ENCODE measurements at regions not wholly inside any gene's neighbourhood (a gene's known extent, or its start where the extent isn't known, plus 50 kb on each side); places are given as distances from the start of the nearest gene placed in this dataset.

DNA sequence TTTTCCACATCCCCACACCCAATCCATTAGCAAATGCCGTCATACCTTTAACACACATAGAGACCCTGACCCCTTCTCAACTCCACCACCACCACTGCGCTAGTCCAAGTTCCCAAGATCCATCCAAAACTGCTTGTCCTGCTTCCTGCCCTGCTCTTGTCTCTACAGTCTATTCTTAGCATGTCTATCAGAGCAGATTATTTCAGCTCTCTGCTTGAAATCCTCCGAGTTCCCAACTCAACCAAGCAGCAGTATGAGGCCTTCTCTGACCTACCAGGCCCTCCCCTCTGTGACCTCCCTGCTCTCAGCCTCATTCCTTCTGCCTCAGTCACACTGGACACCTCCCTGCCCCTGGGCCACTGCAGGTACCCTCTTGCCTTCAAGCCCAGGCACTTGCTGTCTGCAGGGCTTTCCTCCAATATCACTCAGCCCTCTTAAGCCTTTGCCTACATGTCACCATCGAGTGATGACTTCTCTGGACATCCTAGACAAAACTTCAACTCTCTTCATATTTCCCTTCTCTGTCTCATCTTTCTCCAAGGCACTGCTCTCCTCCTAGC is 134.6 kb downstream of the SPATA19 start:
- H3K9me3 Mint-ChIP-seq = no peaks in the 10 kb centered on the region
- no peaks in the 10 kb centered on the region for H3K36me3 Mint-ChIP-seq
- ATAC-seq (no peak), DNase-seq (ENCODE audit: low spot score in 2 of 2) (no peak)
- H3K27ac Mint-ChIP-seq = no peak overlapping the region

DNA sequence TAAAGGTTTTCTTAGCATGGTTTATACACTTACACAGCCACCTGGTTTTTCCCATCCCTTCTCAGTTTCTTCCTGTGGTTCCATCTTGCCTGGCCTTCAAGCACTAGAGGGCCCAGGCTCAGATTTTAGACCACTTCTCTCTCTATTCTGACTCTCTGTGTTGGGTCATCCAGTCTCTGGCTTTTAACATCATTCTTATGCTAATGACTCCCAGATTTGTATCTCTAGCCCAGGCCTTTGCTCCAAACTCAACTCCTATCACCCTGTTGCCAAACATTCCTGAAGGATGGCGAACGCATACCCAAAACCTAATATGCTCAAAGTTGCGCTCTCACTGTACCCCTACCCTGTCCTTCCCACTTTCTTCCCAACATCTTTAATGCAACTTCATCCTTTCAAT is 135.1 kb downstream of the SPATA19 start:
- H3K36me3 Mint-ChIP-seq = no peaks in the 10 kb centered on the region
- ATAC-seq = no peak
- H3K9me3 Mint-ChIP-seq = no peaks in the 10 kb centered on the region

DNA sequence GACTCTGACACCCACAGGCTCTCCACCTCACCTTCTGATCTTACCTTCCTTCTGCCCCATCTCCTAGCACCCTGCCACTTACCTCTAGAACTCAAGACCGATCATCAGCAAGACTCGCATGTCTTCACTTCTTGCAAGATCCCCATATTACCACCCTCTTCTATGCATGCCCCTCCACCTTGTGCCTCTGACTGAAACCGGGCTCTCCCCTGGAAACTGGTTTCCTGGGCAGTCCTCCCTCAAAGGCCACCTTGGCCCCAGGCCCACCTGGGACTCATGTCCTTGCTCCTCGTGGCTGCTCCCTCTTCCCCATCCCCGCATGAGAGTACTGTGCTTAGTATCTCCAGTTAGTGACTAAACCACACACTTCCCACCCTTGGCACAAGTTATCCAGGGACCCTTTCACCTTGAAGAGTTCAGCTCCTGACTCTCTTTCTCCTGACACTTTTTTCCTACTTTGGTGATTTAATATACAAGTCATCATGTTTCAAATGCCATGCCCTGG is 136.7 kb downstream of the SPATA19 start:
- Mint-ChIP-seq H3K27ac (no peak overlapping the region), H3K36me3 (no peaks in the 10 kb centered on the region), H3K9me3 (no peaks in the 10 kb centered on the region)
- DNase-seq (ENCODE audit: low spot score in 2 of 2) = no peak
- no peak for ATAC-seq

More for the DNA sequence above, 135.1 kb downstream of the SPATA19 start:
- no peak for DNase-seq (ENCODE audit: low spot score in 2 of 2)
- no peak overlapping the region for H3K27ac Mint-ChIP-seq

DNA sequence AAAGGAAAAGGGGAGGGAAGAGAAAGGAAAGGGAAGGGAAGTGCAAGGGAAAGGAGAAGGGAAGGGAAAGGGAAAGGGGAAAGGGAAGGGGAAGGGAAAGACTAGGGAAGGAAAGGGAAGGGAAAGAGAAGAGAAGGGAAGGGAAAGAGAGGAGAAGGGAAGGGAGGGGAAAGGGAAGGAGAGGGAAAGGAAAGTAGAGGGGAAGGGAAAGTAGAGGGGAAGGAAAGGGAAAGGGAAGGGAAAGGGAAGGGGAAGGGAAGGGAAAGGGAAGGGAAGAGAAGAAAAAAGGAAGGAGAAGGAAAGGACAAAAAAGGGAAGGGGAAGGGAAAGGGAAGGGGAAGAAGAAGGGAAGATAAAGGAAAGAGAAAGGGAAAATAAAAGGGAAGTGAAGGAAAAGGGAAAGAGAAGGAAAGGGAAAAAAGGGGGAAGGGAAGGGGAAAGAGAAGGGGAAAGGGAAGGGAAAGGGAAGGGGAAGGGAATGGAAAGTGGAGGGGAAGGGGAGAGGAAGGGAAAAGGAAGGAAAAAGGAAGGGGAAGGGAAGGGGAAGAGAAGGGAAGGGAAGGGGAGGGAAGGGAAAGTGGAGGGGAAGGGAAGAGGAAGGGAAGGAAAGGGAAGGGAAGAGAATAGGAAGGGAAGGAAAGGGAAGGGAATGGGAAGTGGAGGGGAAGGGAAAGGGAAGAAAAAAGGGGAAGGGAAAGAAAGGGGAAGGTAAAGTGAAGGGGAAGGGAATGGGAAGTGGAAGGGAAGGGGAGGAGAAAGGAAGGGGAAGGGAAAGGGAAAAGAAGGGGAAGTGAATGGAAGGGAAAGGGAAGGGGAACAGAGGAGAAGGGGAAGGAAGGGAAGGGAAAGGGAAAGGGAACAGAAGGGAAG is 138.2 kb downstream of the SPATA19 start:
- Mint-ChIP-seq H3K36me3 (no peaks in the 10 kb centered on the region), H3K9me3 (no peaks in the 10 kb centered on the region), H3K27ac (no peak overlapping the region)
- DNase-seq (ENCODE audit: low spot score in 2 of 2) (no peak), ATAC-seq (no peak)

DNA sequence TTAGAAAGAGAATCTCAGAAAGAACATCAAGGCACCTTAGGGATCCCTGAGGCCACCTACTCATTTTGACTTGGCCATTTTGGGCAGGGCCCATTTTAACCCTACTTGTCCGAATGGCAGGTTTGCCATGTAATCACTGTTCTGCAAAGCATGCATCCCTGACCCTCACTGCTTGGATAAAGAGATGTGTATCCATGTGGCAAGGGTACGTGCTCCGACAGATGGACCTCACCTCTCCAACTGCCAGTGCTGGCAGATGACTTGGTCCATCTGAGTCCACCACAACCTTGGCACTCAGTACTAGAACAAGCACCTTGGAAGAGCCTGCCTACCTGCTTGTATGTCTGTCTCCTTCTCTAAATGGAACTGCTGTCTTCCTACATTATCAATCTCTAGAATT is 139.4 kb downstream of the SPATA19 start:
- Mint-ChIP-seq H3K27ac (no peak overlapping the region), H3K9me3 (no peaks in the 10 kb centered on the region), H3K36me3 (no peaks in the 10 kb centered on the region)
- ATAC-seq = no peak
- DNase-seq (ENCODE audit: low spot score in 2 of 2) = no peak

DNA sequence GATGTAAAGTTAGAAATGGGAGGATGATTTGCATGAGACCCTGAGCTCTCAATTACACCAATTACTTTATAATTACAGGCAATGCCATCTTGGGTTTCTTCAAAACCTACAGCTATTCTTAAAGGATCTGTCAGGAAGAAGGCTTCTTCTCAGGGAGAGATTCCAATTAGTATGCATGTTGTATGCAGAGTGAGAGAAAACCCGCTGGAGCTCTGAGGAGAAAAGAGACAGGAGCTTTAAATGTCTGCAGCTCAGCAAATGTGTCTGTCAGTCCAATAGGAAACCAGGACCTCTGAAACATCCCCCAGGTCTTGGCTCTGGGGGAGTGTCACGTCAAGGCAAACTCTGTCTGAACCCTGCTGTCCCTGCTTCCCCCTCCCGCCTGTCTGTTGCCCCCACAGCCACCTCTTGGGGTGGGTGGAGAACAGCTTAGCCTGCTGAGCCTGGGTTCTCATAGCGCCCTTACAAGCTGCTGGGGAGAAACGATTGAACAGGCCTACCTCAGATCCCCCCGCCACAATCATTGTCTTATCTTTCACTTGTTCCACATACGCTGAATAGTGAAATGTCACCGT is 140.2 kb downstream of the SPATA19 start:
- Mint-ChIP-seq H3K27ac (no peak overlapping the region), H3K9me3 (no peaks in the 10 kb centered on the region), H3K36me3 (no peaks in the 10 kb centered on the region)
- no peak for DNase-seq (ENCODE audit: low spot score in 2 of 2)
- ATAC-seq = no peak

DNA sequence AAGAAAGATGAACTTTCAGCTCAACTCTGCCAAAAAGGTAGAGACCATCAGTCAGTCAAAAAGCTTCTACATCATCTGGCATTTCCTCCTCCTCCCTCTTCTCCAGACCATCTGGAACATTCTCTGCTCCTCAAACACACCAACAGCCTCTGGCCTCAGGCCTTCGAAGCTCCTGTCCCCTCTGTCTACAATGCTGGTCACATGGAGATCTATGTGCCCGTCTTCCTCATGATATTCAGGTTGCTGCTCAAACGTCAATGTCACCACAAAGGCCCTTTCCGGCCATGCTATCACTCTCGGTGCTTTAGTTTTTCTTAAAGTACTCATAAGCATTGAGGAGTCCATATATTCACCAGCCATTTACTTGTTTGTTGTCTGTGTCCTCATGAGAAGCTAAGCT is 146.2 kb downstream of the SPATA19 start:
- no peak overlapping the region for H3K27ac Mint-ChIP-seq

DNA sequence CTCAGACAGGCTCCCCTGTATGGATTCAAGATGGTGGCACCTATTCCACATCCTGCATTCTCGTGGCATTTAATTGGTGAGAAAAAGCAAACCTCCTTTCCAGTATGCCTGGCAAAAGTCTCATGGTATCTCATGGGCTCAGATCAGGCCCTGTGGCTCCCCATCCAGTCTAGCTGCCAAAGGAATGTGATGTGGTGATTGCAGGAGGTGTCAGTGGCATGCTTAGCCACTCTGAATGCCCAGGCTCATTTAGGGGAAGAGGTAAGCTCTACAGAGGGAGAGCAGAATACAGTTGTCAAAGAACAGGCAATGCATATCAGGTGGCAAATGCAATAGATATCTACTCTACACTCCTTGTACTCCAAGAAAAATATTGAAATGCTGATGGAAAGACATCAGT is 146.7 kb downstream of the SPATA19 start:
- ATAC-seq = no peak
- Mint-ChIP-seq H3K9me3 (no peaks in the 10 kb centered on the region), H3K36me3 (no peaks in the 10 kb centered on the region), H3K27ac (no peak overlapping the region)
- DNase-seq (ENCODE audit: low spot score in 2 of 2) = no peak

More for the DNA sequence above, 146.2 kb downstream of the SPATA19 start:
- ATAC-seq (no peak), DNase-seq (ENCODE audit: low spot score in 2 of 2) (no peak)
- H3K9me3 Mint-ChIP-seq = no peaks in the 10 kb centered on the region
- H3K36me3 Mint-ChIP-seq = no peaks in the 10 kb centered on the region

DNA sequence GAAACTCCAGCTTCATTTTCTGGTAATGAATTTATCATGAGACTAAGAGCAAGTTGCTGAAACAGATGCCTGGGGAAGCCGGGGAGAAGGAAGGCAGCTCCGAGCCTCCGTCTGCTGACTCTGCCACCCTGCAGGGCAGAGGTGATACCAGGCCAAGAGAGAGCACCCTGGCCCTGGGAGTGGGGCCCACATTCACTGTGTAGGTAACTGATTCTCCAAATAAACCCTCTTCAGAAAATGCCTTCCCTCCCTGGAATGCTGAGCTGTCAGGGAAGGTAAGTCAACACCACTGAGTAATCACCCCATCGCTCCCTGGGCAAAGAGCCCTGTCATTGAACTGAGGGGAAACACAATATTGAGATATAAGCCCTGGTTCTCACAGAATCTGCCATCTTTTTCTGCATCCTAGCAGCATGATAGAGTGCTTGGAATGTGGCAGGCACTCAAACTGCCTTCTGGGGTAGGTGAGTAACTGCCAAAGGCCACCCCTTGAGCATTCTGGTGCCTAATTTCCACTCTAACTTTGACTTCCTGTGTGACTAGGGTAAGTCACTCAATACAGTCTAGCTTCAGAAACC is 147.6 kb downstream of the SPATA19 start:
- Mint-ChIP-seq H3K9me3 (no peaks in the 10 kb centered on the region), H3K36me3 (no peaks in the 10 kb centered on the region), H3K27ac (no peak overlapping the region)
- ATAC-seq (no peak), DNase-seq (ENCODE audit: low spot score in 2 of 2) (no peak)

DNA sequence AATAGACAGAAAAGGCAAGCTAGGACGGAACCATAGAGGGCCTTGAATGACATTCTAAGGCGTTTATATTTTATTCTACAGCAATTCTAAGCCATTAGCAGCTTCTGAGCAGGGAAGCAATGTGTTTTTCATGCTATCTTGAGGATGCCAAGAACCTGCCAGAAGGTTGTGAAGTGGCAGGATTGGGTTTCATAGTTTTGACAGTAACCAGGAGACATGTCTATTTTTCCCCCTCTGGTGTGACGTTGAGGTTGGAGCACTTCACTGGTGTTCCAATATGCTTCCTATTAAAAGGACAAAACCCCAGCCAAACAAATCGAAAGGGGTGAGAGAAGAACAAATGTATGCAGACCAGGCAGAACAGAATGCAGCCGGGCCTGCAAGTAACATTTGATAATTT is 148.2 kb downstream of the SPATA19 start:
- ATAC-seq = no peak
- no peaks in the 10 kb centered on the region for H3K36me3 Mint-ChIP-seq
- no peak for DNase-seq (ENCODE audit: low spot score in 2 of 2)
- no peak overlapping the region for H3K27ac Mint-ChIP-seq
- H3K9me3 Mint-ChIP-seq = no peaks in the 10 kb centered on the region

DNA sequence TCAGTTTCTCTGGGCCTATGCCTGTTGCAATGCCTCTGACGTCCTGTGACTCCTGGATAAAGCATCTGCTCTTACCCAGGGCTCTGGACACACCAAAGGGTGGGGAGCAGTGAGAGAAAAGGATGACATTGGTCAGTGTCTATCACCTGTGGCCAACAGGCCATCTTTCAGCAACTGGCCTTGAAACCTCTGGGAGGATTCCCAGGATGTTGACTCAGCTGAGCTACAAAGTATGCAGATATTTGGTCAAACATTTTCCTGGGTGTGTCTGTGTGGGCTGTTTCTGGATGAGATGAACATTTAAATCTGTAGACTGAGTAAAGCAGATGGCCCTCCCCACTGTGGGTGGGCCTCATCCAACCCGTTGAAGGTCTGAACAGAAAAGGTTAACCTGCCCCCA is 149.9 kb downstream of the SPATA19 start:
- ATAC-seq (no peak), DNase-seq (ENCODE audit: low spot score in 2 of 2) (no peak)
- Mint-ChIP-seq H3K27ac (no peak overlapping the region), H3K36me3 (no peaks in the 10 kb centered on the region), H3K9me3 (no peaks in the 10 kb centered on the region)

DNA sequence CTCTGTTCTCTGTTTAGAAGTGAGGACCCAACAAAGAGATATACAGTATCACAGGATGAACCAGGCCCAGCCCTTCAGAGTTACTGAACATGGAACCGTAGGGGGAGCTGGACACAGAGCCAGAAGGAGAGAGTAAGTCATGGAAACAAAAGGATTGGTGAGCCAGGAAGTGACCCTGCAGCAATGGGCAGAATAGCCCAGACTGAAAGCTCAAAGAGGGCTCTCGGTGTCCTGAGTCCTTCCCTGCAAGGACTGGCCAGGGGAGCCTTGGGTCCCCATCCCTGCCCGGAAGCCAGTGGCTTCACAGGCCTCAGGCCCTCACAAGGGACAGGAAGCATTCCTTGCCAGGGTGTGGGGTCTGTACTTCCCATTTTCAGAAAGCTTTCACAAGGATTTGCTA is 150.6 kb downstream of the SPATA19 start:
- H3K36me3 Mint-ChIP-seq = no peaks in the 10 kb centered on the region
- DNase-seq (ENCODE audit: low spot score in 2 of 2) (no peak), ATAC-seq (no peak)
- no peaks in the 10 kb centered on the region for H3K9me3 Mint-ChIP-seq
- no peak overlapping the region for H3K27ac Mint-ChIP-seq

DNA sequence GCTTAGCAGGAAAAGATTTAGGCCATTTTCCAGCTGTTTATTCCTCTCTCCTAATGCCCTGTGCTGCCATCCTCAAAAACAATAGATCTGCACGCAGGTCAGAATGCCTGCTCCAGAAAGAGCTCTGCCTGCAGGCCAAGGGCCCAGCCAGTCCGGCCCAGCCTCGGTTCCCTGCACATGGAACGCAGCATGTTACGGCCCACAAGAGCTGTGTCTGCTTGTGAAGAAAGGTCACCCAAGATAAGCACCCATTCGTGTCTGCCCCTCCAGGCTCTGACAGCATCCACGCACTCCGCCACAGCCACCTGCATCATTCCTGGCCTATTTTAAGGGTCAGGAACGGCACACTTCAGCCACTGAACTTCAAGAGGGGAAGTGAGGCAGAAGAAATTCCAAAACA is 152.2 kb downstream of the SPATA19 start:
- ATAC-seq (no peak), DNase-seq (ENCODE audit: low spot score in 2 of 2) (no peak)
- Mint-ChIP-seq H3K27ac (no peak overlapping the region), H3K9me3 (no peaks in the 10 kb centered on the region), H3K36me3 (no peaks in the 10 kb centered on the region)

DNA sequence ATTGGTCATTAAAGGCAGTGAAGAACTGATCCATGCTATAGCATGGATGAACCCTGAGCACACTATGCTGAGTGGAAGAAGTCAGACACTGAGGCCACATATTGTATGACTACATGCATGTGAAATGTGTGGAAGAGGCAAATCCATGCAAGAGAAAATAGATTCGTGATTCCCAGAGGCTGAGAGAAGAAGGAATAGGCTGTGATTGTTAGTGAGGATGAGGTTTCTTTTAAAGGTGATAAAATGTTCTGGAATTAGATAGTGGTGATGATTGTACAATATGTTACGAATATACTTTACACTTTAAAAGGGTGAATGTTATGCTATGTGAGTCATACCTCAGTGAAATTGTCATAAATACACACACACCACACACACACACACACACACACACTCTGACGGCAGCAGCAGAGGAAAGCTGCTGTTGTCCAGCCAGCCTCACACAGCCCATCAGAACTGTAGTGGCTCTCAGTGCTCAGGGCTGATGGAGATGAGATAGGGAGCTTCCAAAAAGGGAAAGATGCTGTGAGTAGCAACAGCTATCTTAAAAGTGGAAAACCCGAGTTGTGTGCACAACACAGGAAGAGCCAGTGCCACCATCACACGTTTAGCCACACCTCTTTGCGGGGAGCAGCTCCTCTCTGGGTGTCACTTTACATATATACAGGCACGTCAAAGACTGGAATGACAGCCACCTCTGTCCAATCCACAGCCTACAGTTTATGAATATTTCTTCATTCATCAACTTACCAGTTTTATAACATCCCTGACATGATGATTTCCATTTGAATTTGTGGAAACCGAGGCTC is 153.0 kb downstream of the SPATA19 start:
- Mint-ChIP-seq H3K27ac (no peak overlapping the region), H3K36me3 (no peaks in the 10 kb centered on the region), H3K9me3 (no peaks in the 10 kb centered on the region)
- DNase-seq (ENCODE audit: low spot score in 2 of 2) = no peak
- no peak for ATAC-seq

DNA sequence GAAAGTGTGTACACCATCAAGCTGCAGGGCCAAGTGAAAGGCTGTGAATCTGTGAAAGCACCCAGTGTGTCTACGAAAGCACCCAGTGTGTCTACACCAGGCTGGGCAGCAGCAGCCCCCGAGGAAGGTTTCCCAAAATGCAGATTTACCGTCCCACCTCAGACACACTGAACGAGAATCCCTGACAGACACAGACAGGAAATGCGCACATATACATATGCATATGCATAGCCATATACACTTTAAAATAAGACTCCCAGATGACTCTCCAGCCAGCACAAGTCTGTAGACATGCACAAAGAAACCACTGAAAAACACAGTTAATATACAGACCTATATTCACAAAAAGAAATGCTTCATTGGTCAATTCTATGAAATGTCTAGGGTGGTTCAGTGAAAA is 155.5 kb upstream of the OPCML start:
- no peak for DNase-seq (ENCODE audit: low spot score in 2 of 2)
- ATAC-seq = no peak
- no peaks in the 10 kb centered on the region for H3K36me3 Mint-ChIP-seq
- H3K27ac Mint-ChIP-seq = no peak overlapping the region
- H3K9me3 Mint-ChIP-seq = no peaks in the 10 kb centered on the region

DNA sequence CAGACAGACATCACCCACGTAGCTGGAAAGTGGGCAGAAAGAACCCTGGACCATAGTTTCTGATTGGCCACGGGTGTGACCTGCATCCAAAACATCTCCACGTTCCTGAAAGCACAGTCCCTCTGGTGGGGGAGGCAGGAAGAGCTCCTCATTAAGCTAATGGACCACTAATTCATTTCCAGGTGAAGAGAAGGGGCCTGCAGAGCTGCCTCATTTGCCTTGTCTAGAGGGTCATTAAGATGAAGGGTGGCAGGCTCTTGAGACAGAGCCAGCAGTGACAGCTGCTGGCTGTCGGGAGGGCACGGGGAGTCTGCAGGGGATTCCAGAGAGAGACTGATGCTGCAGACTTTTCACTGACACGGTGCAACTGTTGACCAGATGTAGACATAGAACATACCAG is 149.6 kb upstream of the OPCML start:
- DNase-seq (ENCODE audit: low spot score in 2 of 2) (no peak), ATAC-seq (no peak)
- no peaks in the 10 kb centered on the region for H3K36me3 Mint-ChIP-seq
- H3K9me3 Mint-ChIP-seq = no peaks in the 10 kb centered on the region
- no peak overlapping the region for H3K27ac Mint-ChIP-seq

DNA sequence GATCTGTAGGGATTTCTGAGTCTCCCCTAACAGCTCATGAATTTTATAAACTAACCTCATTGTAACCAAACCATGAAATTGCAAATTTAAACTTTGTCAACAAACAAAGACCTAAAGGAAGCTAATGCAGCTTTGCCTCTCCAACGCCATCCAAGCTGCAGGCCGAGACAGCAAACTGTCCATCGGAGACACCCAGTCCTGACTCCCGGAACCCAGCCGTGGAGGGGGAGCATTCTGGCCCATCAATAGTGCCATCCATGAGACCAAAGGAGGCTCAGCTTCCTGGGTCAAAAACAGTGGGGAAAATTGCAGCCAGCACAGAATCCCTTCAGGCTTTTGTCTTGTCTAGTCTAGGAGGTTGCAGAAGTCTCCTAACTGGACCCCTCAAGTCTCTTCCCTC is 147.6 kb upstream of the OPCML start:
- H3K27ac Mint-ChIP-seq = no peak overlapping the region
- DNase-seq (ENCODE audit: low spot score in 2 of 2) = no peak
- peaks cover 2 to 5% of the 10 kb centered on the region in 2 donors for H3K9me3 Mint-ChIP-seq
- no peak for ATAC-seq
- no peaks in the 10 kb centered on the region for H3K36me3 Mint-ChIP-seq

Measured in activated naive CD4-positive, alpha-beta T cell treated with anti-CD3 and anti-CD28 coated beads, Interleukin-2, amount 50 U/mL, for 72 hours (primary cell).